Uterus (tissue), 2 donors: ENCODE measurements at regions not wholly inside any gene's neighbourhood (a gene's known extent, or its start where the extent isn't known, plus 50 kb on each side); places are given as distances from the start of the nearest gene placed in this dataset.

ENCODE experiments used
- POLR2A ChIP-seq, 2 donors: fragments of 450-650 bp; IDR thresholded peaks; one replicate each; pipeline ENCODE4 v1.6.1; 2016; ENCODE audit warnings: antibody characterized with exemption in 2 of 2, mild to moderate bottlenecking in 1 of 2, moderate library complexity in 1 of 2
- TF ChIP-seq, protein P1 (sequence below), 4 experiments: fragments of 200-600 bp in 2 of 4; fragments of 450-650 bp in 2 of 4; sonication (generic) in 2 of 4; IDR thresholded peaks; one replicate each; pipeline ENCODE4 v1.5.1; 2016 to 2019; ENCODE audit warnings: antibody characterized with exemption in 4 of 4, mild to moderate bottlenecking in 2 of 4, moderate library complexity in 1 of 4

DNA sequence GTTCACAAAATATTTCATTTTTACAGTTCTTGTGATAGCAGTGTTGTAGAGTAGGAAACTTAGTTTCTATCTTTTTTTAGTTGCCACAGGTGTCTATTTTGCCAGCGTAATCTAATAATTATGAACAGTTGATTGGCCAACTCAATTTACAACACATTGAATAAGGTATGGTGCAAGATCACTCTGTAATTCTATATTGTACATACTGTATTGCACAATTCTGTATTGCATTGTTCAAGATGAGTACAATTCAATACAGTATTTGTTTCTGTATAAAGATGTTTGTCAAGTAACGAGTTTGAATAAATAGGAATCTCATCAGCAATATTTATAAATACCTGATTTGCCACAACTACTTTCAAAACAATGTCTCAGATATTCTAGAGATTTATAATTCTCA lies 64.2 kb upstream of the HTR1A start:
- TF ChIP-seq, protein P1, sequence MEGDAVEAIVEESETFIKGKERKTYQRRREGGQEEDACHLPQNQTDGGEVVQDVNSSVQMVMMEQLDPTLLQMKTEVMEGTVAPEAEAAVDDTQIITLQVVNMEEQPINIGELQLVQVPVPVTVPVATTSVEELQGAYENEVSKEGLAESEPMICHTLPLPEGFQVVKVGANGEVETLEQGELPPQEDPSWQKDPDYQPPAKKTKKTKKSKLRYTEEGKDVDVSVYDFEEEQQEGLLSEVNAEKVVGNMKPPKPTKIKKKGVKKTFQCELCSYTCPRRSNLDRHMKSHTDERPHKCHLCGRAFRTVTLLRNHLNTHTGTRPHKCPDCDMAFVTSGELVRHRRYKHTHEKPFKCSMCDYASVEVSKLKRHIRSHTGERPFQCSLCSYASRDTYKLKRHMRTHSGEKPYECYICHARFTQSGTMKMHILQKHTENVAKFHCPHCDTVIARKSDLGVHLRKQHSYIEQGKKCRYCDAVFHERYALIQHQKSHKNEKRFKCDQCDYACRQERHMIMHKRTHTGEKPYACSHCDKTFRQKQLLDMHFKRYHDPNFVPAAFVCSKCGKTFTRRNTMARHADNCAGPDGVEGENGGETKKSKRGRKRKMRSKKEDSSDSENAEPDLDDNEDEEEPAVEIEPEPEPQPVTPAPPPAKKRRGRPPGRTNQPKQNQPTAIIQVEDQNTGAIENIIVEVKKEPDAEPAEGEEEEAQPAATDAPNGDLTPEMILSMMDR (IDR thresholded peaks at IDR 0.05), result no peak
- no peak for TF ChIP-seq POLR2A (IDR thresholded peaks at IDR 0.05)
